HG03280 (cell line): ENCODE measurements at regions not wholly inside any gene's neighbourhood (a gene's known extent, or its start where the extent isn't known, plus 50 kb on each side); places are given as distances from the start of the nearest gene placed in this dataset.

ENCODE experiments used
- ATAC-seq: cut with Tn5 transposase; IDR thresholded peaks from one replicate; pipeline ENCODE4 v1.9.1; 2021; ENCODE audit warnings: mild to moderate bottlenecking, moderate library complexity; ENCODE audit not compliant: unreplicated experiment

GRCh38 chr2:39513641-39514094 lies 76.6 kb upstream of the MAP4K3 start:
- no peak for ATAC-seq

GRCh38 chr2:39514825-39515224 lies 77.7 kb upstream of the MAP4K3 start:
- no peak for ATAC-seq

GRCh38 chr2:39515273-39515896 lies 78.3 kb upstream of the MAP4K3 start:
- no peak for ATAC-seq

GRCh38 chr2:39515897-39516346 lies 78.8 kb upstream of the MAP4K3 start:
- ATAC-seq, result no peak

- ATAC-seq, result no peak
These were observed 79.4 kb upstream of the MAP4K3 start for GRCh38 chr2:39516347-39517101.

GRCh38 chr2:39517102-39517436 lies 80.0 kb upstream of the MAP4K3 start:
- ATAC-seq, result no peak

- no peak for ATAC-seq
These were observed 80.5 kb upstream of the MAP4K3 start for GRCh38 chr2:39517622-39518021.

- ATAC-seq, result no peak
These were observed 82.8 kb upstream of the MAP4K3 start for GRCh38 chr2:39519886-39520285.

- no peak for ATAC-seq
These were observed 84.9 kb upstream of the MAP4K3 start for GRCh38 chr2:39521876-39522517.

GRCh38 chr2:39522518-39522877 lies 85.4 kb upstream of the MAP4K3 start:
- no peak for ATAC-seq

GRCh38 chr2:39523308-39524044 lies 86.4 kb upstream of the MAP4K3 start:
- no peak for ATAC-seq

GRCh38 chr2:39524061-39524460 lies 87.0 kb upstream of the MAP4K3 start:
- no peak for ATAC-seq

- no peak for ATAC-seq
These were observed 87.9 kb upstream of the MAP4K3 start for GRCh38 chr2:39524756-39525635.

GRCh38 chr2:39525636-39526412 lies 88.7 kb upstream of the MAP4K3 start:
- no peak for ATAC-seq

GRCh38 chr2:39528701-39529100 lies 91.6 kb upstream of the MAP4K3 start:
- no peak for ATAC-seq

GRCh38 chr2:39529836-39530235 lies 92.8 kb upstream of the MAP4K3 start:
- no peak for ATAC-seq

GRCh38 chr2:39530411-39530866 lies 93.4 kb upstream of the MAP4K3 start:
- ATAC-seq, result no peak

GRCh38 chr2:39531220-39531777 lies 94.2 kb upstream of the MAP4K3 start:
- ATAC-seq, result no peak

GRCh38 chr2:39532933-39533332 lies 95.8 kb upstream of the MAP4K3 start:
- ATAC-seq, result no peak
